ENCODE measurements at regions not wholly inside any gene's neighbourhood (a gene's known extent, or its start where the extent isn't known, plus 50 kb on each side); places are given as distances from the start of the nearest gene placed in this dataset.

DNA sequence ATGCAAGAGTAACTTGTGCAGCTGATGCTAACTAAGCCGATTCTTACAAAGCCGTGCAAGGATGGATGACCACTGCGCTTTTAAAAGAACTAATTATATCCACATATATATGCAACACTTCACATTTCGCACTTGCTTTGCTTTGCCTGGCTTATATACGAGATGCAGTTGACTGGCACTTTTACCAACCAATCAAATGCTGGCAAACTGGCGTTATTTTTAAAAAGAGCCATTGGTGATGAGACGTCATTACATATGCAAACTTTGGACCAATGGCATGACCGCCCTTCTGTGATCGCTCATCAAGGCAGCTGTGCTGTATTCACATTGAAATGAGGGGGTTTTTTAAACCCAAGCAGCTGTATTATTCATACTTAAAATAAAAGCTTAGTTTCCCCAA lies 1147.7 kb upstream of the WWC1 start:
- TF ChIP-seq EZH2 (IDR thresholded peaks at IDR 0.05; ENCODE audit: borderline replicate concordance) (no peak), EZH2phosphoT487 (IDR thresholded peaks at IDR 0.05; ENCODE audit: low read depth, severe bottlenecking, unreplicated experiment) (no peak)
- TF ChIP-seq, protein P1, sequence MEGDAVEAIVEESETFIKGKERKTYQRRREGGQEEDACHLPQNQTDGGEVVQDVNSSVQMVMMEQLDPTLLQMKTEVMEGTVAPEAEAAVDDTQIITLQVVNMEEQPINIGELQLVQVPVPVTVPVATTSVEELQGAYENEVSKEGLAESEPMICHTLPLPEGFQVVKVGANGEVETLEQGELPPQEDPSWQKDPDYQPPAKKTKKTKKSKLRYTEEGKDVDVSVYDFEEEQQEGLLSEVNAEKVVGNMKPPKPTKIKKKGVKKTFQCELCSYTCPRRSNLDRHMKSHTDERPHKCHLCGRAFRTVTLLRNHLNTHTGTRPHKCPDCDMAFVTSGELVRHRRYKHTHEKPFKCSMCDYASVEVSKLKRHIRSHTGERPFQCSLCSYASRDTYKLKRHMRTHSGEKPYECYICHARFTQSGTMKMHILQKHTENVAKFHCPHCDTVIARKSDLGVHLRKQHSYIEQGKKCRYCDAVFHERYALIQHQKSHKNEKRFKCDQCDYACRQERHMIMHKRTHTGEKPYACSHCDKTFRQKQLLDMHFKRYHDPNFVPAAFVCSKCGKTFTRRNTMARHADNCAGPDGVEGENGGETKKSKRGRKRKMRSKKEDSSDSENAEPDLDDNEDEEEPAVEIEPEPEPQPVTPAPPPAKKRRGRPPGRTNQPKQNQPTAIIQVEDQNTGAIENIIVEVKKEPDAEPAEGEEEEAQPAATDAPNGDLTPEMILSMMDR (IDR thresholded peaks at IDR 0.05; ENCODE audit: poor library complexity): no peak

All from hepatocyte (in vitro differentiated cells).